ENCODE measurements at regions not wholly inside any gene's neighbourhood (a gene's known extent, or its start where the extent isn't known, plus 50 kb on each side); places are given as distances from the start of the nearest gene placed in this dataset.
"Not testable (repeated sequence)": the region's sequence is repeated elsewhere in the genome, so short reads cannot be mapped to it uniquely, and the experiment has no call there.

DNA sequence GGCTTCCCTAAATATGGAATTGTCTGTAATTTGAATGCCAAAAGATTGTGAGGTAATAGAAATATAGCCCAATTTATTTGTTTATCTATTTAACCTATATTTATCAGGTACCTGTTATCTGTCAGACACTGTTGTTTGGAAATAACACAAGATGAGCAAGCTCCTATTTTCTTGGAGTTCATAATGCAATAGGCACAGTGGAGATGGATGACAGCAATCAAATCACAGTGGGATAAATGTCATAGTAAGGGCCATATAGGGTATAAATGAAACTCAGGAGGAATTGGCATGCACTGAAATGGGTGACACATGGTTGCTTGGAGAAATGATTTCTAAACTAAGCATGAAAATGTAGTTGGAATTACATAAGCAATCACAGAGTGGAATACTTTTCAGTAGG is 761.8 kb upstream of the MBL2 start:
- no peak for DNase-seq

DNA sequence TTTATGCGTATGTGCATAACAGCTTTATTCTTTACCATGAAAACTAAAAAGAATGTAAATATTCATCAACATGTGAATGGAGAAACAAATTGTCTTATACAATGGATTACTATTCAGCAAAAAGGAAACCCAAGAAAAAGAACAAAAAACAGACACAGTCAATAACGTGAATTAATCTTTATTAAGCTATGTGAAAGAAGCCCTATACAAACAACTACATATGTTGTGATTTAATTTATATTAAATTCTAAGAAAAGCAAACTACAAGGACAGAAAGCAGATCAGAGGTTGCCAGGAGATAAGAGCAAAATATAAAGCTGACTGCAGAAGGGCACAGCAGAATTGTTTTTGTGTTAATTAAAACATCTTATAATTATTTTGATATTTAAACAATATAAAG is 756.4 kb upstream of the MBL2 start:
- no peak for DNase-seq

DNA sequence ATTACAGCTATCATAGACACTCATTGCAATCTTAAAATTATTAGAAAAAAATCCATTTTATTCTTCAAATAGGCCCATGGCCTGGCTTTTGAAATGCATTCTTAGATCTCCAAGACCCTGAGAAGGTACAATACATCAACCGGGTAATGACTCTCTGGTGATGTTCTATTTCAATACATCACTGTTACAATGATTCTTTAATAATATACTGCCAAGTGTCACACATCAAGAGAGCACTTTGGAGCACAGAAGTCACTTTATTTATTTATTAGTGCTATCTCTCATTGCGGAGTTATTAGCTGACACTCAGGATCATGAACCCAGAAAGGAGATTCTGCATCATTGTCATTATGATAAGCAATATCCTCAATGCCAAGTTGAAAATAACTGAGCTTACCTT is 748.5 kb upstream of the MBL2 start:
- no peak for DNase-seq

DNA sequence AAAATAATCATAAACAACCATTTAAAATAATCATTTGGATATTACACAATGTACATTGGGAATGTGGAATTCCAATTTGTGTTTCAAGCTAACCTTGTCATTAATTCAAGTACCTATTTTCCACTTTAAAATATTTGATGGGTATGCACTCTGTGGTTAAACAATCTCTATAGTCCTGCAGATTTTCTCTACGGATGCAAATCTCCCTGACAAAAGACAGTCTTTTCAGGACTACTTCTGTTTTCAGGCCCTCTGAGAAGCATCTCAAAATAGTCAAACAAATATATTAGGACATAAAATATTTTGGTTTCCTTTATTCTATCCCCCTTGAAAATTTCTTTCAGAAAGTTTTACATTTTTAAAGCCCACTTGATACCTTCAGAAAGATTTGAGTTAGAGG is 735.6 kb upstream of the MBL2 start:
- no peak for DNase-seq

DNA sequence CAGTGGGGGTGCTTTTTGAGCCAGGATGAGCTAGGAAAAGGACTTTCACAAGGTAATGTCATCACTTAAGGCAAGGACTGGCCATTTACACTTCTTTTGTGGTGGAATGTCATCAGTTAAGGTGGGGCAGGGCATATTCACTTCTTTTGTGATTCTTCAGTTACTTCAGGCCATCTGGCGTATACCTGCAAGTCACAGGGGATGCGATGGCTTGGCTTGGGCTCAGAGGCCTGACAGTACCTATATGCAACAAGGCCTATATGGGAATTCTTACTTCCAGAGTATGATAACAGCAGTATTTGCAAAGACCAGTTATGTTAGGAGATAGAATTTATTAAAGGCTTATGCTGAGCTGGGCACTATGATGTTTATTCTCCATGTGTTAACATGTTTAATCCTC is 731.9 kb upstream of the MBL2 start:
- DNase-seq, result not testable (repeated sequence)

DNA sequence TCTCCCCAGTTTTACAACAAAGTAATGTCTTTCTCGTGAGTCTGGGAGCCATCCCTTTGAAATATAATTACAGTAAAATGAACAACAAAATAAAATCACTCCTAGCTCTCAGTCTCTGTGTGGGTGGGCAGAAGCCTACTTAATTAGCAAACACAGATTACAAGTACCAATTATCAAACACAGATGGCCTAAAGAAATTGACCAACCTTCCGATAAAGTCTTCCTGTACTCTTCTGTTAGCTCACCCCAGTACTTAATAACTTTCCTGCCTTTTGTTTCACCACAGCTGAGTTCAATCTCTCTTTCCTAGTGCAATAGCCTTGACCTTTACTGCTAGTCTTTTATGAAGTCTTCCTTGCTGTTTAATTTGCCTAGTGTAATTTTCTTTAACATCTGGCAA is 719.2 kb upstream of the MBL2 start:
- no peak for DNase-seq

DNA sequence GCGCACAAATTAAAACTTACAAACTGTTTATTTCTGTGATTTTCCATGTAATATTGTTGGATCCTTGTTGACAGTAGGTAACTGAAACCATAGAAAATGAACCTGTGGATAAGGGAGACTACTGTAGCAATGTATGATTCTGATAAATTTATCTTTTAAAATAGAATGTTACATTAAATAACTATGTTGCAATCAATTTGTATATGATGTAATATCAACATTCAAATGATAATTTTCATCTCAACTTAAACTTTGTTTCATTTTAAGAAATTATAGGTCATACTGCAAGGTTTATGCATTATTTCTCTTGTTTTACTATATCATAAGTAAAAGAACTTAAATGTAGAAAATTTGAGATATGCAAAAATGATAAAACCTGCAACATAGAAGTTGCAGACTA is 718.0 kb upstream of the MBL2 start:
- no peak for DNase-seq

DNA sequence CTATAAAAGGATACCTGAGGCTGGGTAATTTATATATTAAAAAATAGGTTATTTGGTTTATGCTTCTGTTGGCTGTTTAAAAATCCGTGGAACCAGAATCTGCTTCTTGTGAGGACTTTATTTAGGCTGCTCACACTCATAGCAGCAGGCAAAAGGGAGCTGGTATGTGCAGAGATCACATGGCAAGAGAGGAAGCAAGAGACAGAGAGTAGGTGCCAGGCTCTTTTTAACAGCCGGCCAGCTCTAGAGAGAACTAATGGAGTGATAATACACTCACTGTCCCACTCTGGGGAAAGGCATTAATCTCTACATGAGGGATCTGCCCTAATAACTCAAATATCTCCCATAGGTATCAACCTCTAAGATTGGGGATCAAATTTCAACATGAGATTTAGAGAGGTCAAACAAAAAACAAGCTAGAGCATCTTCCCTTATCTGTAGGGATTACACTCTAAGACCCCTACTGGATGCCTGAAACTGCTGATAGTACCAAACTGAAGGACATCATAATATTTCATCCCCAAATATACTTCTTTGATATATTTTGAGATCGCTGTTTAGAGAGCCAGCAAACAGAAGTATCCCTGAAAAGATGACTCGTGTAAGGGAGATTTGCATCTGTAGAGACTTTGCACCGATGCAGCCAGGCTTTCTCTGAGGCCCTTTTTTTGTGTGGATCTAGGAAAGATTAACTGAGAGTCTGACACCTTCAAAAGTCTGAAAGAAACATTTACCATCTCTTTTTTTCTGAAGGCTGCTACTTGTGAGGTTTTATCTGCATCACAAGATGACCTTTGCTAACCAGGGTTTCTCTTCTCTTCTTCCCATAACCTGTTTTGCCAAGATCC is 717.0 kb upstream of the MBL2 start:
- no peak for DNase-seq

DNA sequence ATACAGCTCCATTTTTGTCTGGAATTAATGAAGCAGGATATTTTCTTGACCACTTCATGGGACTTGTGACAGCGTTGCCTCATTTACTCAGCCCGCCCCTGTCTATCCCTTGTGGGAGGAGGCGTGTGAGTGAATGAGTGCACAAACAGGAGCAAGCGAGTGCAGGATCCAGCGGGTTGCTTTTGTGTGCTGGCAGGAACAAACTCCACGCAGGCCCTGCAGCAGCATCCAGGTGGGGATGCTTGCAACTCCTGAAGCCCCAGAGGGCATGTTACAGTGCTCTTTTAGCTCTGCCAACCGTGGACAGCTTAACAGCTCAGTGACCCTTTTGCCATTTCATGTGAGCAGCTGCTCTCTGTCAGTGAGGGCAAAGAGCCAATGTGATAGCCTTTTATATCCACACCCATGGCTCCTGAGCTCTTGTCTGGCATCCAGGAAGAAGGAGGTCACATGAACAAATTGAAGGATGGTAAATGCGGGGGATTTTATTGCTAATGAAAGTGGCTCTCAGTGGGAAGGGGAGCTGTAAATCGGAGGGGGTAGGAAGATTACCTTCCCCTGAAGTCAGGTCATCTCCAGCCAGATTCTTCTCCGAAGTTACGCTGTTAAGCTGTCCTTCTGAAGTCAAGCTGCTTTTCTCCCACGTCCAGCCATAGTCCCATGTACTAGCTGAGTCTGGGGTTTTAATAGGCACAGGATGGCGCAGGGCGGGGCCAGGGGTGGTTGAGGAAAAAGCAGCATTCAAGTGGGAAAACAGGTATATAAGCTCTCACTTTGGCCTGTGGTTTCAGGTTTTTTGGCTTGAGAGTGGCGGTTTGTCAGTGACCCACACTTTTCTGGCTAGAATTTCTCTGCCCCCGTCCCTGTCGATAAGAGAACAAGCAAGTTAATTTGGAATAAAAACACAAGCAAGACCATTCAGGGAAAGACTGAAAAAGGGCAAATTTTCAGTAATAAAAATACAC is 714.7 kb upstream of the MBL2 start:
- no peak for DNase-seq

DNA sequence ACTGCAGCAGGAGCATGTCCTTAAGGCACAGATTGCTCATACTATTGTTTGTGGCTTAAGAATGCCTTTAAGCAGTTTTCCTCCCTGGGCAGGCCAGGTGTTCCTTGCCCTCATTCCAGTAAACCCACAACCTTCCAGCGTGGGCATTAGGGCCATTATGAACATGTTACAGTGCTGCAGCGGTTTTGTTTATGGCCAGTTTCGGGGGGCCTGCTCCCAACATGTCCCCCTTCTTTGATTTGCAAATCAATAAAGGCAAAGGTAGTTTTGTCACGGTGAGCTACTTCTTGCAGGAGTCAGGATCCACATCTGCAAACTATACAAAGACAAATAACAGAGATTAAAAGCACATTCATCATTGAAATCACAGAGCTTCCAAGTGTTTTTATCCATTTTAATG is 712.8 kb upstream of the MBL2 start:
- DNase-seq, result not testable (repeated sequence)

DNA sequence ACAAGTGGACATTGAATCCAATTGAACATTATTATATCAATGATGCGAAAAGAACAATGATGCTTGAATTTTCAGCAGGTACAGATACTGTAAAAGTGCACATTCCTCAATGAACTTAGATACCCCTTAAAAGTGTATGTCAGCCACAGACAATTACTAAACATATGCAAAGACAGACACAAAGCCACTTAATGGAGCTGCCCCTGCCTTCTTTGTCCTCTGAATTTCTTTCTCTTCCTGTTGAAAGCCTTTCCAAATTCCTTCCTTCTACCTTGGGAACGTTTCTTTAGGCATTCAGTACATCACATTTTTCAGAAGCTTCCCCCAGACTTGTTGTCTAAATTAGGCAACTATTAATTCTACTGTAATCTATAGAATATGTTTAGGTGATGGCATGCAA is 706.8 kb upstream of the MBL2 start:
- DNase-seq, result no peak

DNA sequence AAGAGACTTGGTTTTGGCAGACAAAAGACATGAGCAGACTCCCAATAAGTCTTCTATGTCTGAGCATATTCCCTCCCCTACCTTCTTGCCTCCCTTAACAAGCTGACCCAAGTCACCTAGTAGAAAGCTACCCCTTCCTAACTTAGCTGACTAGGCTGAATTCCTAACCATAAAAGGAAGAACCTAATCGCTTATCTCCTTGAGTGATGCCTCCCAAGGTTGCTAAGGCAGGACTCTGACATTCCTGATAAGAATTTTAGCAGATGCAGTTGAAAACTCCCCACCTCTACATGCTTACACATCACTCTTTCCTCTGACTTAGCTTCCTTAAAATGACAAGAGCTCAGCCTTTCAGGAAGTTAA is 704.7 kb upstream of the MBL2 start:
- no peak for DNase-seq

DNA sequence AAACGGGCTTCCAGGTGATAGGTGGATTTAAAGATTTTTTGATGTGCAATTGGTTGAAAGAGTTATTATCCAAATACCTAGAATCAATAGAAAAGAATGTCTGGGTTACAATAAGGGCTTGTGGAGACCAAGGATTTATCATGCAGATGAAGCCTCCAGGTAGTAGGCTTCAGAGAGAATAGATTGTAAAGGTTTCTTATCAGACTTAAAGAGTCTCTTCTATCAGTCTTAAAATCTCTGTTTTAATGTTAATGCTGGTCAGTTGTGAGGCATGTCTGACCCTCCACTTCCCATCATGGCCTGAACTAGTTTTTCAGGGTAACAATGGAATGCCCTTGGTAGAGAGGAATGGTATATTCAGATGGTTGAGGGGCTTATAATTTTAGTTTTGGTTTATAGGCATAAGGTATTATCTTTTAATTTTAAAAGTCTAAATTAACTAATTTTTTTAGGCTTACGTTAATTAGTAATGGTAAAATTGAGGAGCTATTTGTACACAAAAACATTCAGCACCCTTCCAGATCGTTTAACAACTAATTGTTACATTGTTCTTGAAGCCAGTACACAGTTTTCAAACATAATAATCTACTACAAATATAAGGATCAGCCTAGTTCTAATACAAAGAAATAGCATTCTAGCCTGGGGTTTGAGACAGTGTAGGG is 704.2 kb upstream of the MBL2 start:
- DNase-seq, result no peak

DNA sequence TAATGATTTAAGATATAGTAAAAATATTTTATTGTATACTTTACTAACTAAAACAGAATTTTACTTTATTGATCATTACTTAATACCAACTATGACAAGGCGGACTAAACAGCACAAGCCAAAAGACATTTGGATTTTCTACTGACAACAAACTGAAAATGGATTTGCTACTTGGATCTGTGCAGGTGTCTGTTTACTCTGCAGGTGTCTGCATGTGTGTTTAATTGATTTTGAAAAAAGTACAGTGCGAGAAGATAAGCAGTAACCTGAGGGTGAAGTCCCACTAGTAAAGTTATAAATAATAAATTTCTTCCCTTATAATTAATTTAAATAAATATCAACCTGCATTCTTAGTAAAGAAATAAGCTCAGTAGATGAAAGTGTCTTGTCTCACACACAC is 696.8 kb upstream of the MBL2 start:
- DNase-seq, result no peak

DNA sequence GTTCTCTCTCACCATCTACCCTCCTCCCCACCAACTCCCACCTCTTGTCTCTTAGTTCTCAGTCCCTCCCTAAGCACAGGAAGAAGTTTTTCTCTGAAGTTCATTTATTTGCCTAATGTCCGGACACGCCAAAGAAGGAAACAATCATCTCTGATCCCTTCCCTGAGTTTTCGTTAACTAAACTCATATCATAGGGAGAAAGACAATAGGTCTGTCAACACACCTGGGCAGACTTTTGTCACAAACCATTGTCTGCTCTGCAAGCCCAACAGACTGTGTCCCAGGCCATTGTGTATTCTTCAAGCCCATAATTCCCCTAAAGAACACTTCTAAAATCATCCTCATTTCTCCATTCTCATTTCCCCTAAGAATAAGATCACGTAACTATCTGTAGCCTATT is 691.0 kb upstream of the MBL2 start:
- DNase-seq, result no peak

DNA sequence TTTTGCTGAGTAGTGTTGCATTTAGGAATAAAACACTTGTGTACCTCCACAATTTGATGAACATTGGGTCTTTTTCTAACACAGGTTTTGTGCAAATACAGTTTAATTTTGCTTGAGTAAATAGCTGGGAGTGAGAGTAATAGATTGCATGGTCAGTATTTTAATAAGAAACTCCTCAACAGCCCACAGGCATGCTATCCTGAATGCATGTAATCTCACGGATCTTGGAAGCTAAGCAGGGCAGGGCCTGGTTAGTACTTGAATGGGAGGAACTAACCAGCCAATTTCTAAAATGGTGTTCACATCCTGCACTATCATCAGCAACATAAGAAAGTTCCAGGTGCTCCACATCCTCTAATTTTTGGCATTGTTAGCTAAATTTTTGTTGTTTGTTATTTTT is 685.4 kb upstream of the MBL2 start:
- no peak for DNase-seq

DNA sequence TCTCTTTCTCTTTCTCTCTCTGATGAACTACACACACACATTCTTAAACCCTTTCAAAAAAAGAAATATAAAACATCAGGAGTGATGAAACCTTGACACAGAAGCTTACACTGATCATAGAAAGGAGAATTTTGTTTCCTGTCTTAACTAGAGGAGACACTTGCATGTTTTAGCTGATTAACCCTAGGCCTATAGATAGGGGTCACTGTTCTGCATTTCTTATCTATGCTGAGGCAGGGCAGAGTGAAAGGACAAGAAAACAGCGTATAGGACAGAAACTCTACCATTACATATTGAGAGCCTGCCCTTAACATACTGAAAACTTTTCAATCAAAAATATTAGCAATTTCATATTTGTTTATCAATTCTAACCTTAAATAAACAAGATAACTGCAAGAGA is 680.6 kb upstream of the MBL2 start:
- DNase-seq, result no peak

DNA sequence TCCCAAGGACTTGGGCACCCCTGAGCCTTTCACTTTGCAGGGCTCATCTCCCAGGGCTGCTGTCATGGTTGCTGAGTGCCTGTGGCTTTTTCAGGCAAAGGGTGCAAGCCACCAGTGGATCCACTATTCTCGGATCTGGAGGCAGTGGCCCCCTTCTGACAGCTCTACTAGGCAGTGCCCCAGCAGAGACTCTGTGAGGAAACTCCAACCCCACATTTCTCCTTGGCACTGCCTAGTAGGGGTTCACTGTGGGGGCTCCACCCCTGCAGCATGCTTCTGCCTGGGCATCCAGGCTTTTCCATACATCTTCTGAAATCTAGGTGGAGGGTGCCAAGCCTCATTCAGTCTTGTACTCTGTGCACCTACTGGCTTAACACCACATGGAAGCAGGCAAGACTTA is 675.0 kb upstream of the MBL2 start:
- no peak for DNase-seq

DNA sequence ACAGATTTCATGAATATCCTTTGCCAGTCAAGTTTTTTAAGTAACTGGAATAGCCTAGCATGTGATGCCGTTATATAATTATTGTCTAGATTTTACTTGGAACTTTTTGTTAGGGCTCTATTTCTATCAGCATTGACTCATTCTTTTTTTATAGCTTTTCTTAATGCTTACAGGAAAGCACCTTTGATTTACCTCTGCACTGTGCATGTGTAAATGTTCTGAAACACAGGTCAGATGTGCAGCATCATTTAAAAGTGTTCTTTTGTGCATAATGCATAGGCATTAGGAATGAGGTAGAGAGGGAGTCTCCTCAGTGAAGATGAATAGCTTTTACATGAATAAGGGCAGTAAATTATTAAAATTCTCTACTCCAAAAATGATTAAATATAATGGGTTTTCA is 669.3 kb upstream of the MBL2 start:
- DNase-seq, result no peak

DNA sequence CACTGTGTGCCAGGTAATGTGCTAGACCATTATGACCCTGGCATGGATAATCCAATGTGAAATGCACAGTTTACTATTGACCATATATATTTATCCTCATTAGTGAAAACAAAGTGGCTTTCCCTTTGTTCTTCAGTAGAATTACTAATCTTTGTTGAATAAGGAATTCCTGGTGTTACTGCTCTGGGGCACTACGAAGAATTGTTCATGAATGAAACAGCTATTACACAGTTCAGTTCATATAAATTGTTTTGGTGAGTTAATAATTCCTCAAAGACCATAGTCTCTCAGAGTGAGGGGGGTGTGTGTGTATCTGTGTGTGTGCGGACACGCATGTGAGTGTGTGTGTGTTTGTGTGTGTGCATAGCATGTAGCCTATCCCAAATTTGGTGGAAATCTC is 668.0 kb upstream of the MBL2 start:
- no peak for DNase-seq

DNA sequence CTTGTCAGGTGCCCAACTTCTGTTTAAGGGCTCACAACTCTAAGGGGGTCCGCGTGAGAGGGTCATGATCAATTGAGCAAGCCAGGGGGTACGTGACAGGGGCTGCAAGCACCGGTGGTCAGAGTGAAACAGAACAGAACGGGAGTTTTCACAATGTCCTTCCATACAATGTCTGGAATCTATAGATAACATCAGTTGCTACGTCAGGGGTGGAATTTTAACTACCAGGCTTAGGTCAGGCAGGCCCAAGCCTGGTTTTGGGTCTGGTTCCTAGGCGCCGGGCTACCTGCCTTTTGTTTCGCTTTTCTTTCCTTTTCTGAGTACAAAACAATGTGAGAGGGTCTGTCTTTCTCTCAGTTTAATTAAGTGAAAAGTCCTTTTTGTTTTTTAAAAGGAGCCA is 666.5 kb upstream of the MBL2 start:
- DNase-seq, result not testable (repeated sequence)

DNA sequence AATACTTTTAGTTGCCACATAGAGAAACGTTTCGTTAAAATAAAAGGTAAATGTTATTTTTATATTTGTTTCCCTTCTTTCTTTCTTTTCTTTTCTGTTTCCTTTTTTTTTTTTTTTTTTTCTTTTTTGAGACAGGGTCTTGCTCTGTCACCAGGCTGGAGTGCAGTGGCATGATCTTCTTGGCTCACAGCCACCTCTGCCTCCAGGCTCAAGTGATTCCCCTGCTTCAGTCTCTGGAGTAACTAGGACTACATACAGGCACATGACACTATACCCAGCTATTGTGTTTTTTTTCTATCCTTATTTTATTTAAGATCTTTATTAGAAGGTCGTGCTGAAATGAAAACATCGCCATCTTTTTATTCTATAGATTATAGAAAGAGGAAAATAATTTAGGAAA is 661.8 kb upstream of the MBL2 start:
- no peak for DNase-seq

DNA sequence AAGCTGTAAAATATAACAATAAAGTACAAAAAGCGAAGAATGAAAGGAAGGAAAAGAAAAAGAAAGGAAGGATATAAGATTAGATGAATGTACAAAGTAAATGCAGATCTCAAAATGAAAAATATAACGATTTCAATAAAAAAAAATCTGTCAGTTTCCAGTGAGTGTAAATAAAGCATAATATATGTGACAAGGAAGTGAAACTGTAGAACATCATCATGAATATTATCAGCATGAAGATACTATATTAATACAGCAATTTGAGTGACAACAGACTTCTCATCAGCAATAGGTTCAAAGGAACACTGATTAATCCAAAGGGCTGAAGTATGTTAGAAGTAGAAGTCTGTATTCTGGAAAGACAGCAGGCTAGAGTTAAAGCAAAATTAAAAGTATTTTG is 659.5 kb upstream of the MBL2 start:
- DNase-seq, result no peak
